ENCODE measurements at regions not wholly inside any gene's neighbourhood (a gene's known extent, or its start where the extent isn't known, plus 50 kb on each side); places are given as distances from the start of the nearest gene placed in this dataset.

DNA sequence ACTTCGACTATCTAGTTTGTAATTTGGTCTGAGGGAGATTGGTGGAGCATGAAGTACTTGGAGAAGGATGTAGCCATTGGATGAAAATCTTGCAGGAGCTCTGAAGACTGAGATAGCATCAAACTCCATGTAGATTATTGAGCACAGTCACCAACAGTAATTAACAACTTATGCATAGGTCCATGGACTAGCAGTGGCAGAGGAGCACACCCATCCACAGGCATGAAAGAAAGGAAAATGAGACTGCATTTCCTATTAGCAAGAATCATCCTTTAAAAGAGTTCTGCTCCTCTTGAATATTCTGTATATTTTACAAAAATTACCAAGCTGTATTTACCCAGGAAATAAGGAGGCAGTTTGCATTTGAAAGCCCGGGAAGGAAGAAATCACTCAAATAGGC, 529.4 kb upstream of the ACTRT1 start:
- TF ChIP-seq, protein P1, sequence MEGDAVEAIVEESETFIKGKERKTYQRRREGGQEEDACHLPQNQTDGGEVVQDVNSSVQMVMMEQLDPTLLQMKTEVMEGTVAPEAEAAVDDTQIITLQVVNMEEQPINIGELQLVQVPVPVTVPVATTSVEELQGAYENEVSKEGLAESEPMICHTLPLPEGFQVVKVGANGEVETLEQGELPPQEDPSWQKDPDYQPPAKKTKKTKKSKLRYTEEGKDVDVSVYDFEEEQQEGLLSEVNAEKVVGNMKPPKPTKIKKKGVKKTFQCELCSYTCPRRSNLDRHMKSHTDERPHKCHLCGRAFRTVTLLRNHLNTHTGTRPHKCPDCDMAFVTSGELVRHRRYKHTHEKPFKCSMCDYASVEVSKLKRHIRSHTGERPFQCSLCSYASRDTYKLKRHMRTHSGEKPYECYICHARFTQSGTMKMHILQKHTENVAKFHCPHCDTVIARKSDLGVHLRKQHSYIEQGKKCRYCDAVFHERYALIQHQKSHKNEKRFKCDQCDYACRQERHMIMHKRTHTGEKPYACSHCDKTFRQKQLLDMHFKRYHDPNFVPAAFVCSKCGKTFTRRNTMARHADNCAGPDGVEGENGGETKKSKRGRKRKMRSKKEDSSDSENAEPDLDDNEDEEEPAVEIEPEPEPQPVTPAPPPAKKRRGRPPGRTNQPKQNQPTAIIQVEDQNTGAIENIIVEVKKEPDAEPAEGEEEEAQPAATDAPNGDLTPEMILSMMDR (conservative IDR thresholded peaks at IDR 0.05; ENCODE audit: low read depth, low read length): no peak
- DNase-seq (ENCODE audit: low read depth): no peak

DNA sequence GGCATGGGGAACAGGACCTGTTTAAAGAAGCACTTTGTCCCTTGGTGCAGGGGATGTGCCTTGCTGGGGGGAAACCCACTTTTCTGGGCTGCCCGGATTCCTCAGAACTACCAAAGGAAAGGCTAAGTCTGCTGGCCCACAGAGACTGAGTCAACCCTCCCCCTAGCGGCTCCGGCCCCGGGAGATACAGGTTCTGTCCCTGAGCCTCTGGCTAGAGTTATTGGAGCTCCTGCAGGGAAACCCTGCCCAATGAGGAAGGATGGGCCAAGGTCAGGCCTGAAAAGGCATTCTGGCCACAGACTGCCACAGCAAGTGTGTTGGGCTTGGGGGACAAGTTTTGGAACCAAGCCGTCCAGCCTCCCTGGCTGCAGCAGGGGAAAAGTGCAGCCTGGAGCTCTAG, 490.9 kb upstream of the ACTRT1 start:
- DNase-seq (ENCODE audit: low read depth): no peak
- no peak overlapping the region for H3K4me3 ChIP-seq (ENCODE audit: low read length)
- TF ChIP-seq, protein P1 (conservative IDR thresholded peaks at IDR 0.05; ENCODE audit: low read depth, low read length): no peak

More for the DNA sequence above, 529.4 kb upstream of the ACTRT1 start:
- no peak overlapping the region for H3K4me3 ChIP-seq (ENCODE audit: low read length)

DNA sequence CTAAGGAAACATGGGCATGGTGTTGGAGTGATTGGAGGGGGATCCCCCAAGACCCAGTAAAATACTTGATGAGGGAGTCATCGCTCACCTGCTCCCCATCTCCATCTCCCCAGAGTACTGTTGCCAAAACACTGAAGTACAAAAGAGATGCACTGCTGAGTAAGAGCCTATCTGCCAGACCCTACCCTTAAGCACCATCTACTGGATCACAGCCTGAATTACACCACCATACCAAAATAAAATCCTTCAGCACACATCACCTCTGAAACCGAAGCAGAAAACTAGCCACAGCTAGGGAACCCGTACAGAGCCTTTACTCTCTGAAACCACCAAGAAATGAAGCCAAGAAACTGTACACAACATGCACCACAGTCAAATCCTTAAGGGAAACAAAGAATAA, 466.3 kb upstream of the ACTRT1 start:
- no peak for DNase-seq (ENCODE audit: low read depth)
- H3K4me3 ChIP-seq (ENCODE audit: low read length): no peak overlapping the region
- TF ChIP-seq, protein P1 (conservative IDR thresholded peaks at IDR 0.05; ENCODE audit: low read depth, low read length): peak; percentile 29

DNA sequence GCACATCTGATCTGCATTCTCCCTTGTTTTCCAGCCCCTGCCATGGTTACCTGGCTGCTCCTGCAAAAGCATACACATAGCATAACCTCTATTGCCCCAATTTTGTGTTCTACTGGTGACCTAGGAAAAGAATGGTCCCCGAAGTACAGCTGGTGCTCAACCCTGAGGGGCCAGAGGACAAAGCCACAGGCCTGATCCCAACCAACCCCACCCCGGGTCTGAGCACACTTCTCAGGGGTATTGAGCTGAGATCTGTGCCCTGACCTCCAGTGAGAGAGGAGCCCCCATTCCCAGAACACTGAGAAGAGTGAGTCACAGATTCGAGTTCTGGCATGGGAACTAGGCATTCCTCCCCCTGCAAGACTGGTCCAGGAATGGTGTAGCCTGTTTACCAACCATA, 465.5 kb upstream of the ACTRT1 start:
- DNase-seq (ENCODE audit: low read depth): no peak
- TF ChIP-seq, protein P1 (conservative IDR thresholded peaks at IDR 0.05; ENCODE audit: low read depth, low read length): no peak
- H3K4me3 ChIP-seq (ENCODE audit: low read length): no peak overlapping the region

DNA sequence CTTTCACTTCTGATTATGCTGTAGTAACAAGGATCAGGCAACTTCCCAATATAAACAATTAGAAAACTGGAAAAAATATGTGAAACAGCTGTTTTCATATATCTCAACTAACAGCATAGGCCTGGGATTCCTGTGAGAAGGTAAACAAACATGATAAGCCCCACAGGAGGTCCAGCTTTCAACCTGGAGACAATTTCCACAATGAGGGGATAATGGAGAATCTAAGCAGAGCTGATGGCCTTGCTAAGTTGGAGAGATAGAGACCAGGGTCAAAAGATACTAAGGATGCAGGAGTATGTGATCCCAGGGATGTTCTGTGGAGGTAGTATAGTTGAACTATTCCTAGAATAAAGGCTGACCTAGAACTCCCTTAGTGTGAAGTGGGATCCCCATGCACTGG, 452.3 kb upstream of the ACTRT1 start:
- TF ChIP-seq, protein P1 (conservative IDR thresholded peaks at IDR 0.05; ENCODE audit: low read depth, low read length): no peak
- H3K4me3 ChIP-seq (ENCODE audit: low read length): no peak overlapping the region
- DNase-seq (ENCODE audit: low read depth): no peak

DNA sequence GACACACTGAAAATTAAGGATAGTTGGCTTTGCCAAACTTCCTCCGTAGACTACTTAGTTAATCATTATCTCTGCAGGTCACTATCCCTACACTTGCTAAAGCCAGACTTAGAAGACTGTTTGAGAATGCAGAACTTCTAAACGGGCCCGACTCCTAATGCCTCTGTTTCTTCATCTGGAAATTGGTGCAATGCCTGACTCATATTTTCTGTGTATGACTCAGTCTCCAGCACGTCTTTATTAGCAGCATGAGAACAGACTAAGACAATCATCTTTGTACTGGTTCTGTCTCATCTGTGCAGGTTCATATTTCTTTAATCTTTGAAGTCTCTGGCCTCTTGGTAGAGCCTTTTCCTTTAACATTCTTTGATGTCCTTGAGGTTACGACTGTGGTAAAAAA, 411.9 kb upstream of the ACTRT1 start:
- TF ChIP-seq, protein P1 (conservative IDR thresholded peaks at IDR 0.05; ENCODE audit: low read depth, low read length): no peak
- DNase-seq (ENCODE audit: low read depth): no peak
- H3K4me3 ChIP-seq (ENCODE audit: low read length): no peak overlapping the region

DNA sequence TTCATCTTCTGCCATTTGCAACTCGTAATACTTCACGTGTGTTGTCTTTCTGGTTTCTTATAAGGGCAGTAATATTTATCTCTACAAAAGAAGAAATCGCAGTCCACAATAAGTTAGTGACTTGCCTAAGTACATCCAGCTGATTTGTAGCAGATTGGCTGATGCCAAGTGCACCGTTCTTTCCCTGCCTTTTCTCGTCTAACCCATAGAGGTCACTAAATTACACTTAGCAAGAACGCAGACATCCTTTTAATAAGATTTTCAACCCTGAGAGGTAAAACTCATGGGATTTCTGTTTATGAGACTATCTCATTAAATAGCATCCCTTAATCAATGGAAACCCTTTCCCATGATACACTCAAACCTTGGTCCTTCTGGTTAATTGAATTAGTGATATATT, 408.6 kb upstream of the ACTRT1 start:
- TF ChIP-seq, protein P1 (conservative IDR thresholded peaks at IDR 0.05; ENCODE audit: low read depth, low read length): peak; percentile 17
- no peak for DNase-seq (ENCODE audit: low read depth)
- no peak overlapping the region for H3K4me3 ChIP-seq (ENCODE audit: low read length)

Data from retinal pigment epithelial cell (primary cell).